ENCODE measurements at regions not wholly inside any gene's neighbourhood (a gene's known extent, or its start where the extent isn't known, plus 50 kb on each side); places are given as distances from the start of the nearest gene placed in this dataset.

- Histone ChIP-seq H3K4me1 (ENCODE audit: control insufficient read depth in 2 of 2, insufficient read depth in 1 of 2, low read depth in 1 of 2, low read length in 2 of 2) (no peaks in the 10 kb centered on the region), H4K8ac (ENCODE audit: low read depth, low read length) (no peak overlapping the region), H3K4me2 (ENCODE audit: insufficient read depth, low read length, poor library complexity, severe bottlenecking) (no peak overlapping the region), H3K27ac (replicated peaks; ENCODE audit: low read length) (no peak overlapping the region), H4K91ac (ENCODE audit: low read depth, low read length, poor library complexity) (no peak overlapping the region), H2BK12ac (ENCODE audit: low read length) (no peak overlapping the region), H3K36me3 (replicated peaks in 1 of 2; ENCODE audit: control insufficient read depth in 2 of 2, insufficient read depth in 2 of 2, low read length in 2 of 2) (no peaks in the 10 kb centered on the region), H2BK15ac (ENCODE audit: low read length) (no peak overlapping the region), H3K14ac (ENCODE audit: low read length) (no peak overlapping the region), H3K27me3 (ENCODE audit: control insufficient read depth in 3 of 3, insufficient read depth in 3 of 3, low read depth in 1 of 3, low read length in 3 of 3) (no peaks in the 10 kb centered on the region), H3K9ac (ENCODE audit: low read depth, low read length, poor library complexity) (no peak overlapping the region), H3K4ac (ENCODE audit: low read length) (no peak overlapping the region), H3K23ac (ENCODE audit: low read depth, low read length, poor library complexity) (no peak overlapping the region), H2AK5ac (ENCODE audit: low read depth, low read length) (no peak overlapping the region), H3K79me1 (ENCODE audit: low read depth, low read length) (no peaks in the 10 kb centered on the region), H3K9me3 (replicated peaks in 1 of 2; ENCODE audit: control insufficient read depth in 2 of 2, insufficient read depth in 1 of 2, low read depth in 1 of 2, low read length in 2 of 2) (peaks cover 0 to 4% of the 10 kb centered on the region in 2 donors), H2BK5ac (ENCODE audit: low read length) (no peak overlapping the region), H3K4me3 (ENCODE audit: low read length in 2 of 2) (no peak overlapping the region), H2AFZ (ENCODE audit: low read length) (no peak overlapping the region), H2BK120ac (ENCODE audit: low read depth, low read length) (no peak overlapping the region), H3K18ac (ENCODE audit: low read length) (no peak overlapping the region)
- WGBS, 2 donors (ENCODE audit: extremely low coverage in 2 of 2, insufficient read length in 2 of 2, insufficient replicate concordance in 1 of 2), result no CpG with 5 or more reads among the region's 3 CpGs
- no peak for DNase-seq (ENCODE audit: low spot score)
Observed at GRCh38 chr2:217418090-217418489, 558.2 kb upstream of the TNP1 start.

GRCh38 chr2:217417536-217417935, 557.7 kb upstream of the TNP1 start:
- no peaks in the 10 kb centered on the region for H3K36me3 ChIP-seq (replicated peaks in 1 of 2; ENCODE audit: control insufficient read depth in 2 of 2, insufficient read depth in 2 of 2, low read length in 2 of 2)
- no peak overlapping the region for H3K14ac ChIP-seq (ENCODE audit: low read length)
- DNase-seq (ENCODE audit: low spot score), result no peak
- peaks cover 0 to 4% of the 10 kb centered on the region in 2 donors for H3K9me3 ChIP-seq (replicated peaks in 1 of 2; ENCODE audit: control insufficient read depth in 2 of 2, insufficient read depth in 1 of 2, low read depth in 1 of 2, low read length in 2 of 2)
- H3K18ac ChIP-seq (ENCODE audit: low read length), result no peak overlapping the region
- no peak overlapping the region for H2AFZ ChIP-seq (ENCODE audit: low read length)
- no peaks in the 10 kb centered on the region for H3K27me3 ChIP-seq (ENCODE audit: control insufficient read depth in 3 of 3, insufficient read depth in 3 of 3, low read depth in 1 of 3, low read length in 3 of 3)
- no peak overlapping the region for H3K4me2 ChIP-seq (ENCODE audit: insufficient read depth, low read length, poor library complexity, severe bottlenecking)
- no peak overlapping the region for H2BK120ac ChIP-seq (ENCODE audit: low read depth, low read length)
- no peak overlapping the region for H3K4me3 ChIP-seq (ENCODE audit: low read length in 2 of 2)
- H4K91ac ChIP-seq (ENCODE audit: low read depth, low read length, poor library complexity), result no peak overlapping the region
- no peak overlapping the region for H4K8ac ChIP-seq (ENCODE audit: low read depth, low read length)
- H3K27ac ChIP-seq (replicated peaks; ENCODE audit: low read length), result no peak overlapping the region
- no peak overlapping the region for H3K23ac ChIP-seq (ENCODE audit: low read depth, low read length, poor library complexity)
- no peak overlapping the region for H3K9ac ChIP-seq (ENCODE audit: low read depth, low read length, poor library complexity)
- H2BK12ac ChIP-seq (ENCODE audit: low read length), result no peak overlapping the region
- no peak overlapping the region for H3K4ac ChIP-seq (ENCODE audit: low read length)
- no peak overlapping the region for H2BK15ac ChIP-seq (ENCODE audit: low read length)
- H3K4me1 ChIP-seq (ENCODE audit: control insufficient read depth in 2 of 2, insufficient read depth in 1 of 2, low read depth in 1 of 2, low read length in 2 of 2), result no peaks in the 10 kb centered on the region
- H2BK5ac ChIP-seq (ENCODE audit: low read length), result no peak overlapping the region
- no peak overlapping the region for H2AK5ac ChIP-seq (ENCODE audit: low read depth, low read length)
- no peaks in the 10 kb centered on the region for H3K79me1 ChIP-seq (ENCODE audit: low read depth, low read length)

DNA sequence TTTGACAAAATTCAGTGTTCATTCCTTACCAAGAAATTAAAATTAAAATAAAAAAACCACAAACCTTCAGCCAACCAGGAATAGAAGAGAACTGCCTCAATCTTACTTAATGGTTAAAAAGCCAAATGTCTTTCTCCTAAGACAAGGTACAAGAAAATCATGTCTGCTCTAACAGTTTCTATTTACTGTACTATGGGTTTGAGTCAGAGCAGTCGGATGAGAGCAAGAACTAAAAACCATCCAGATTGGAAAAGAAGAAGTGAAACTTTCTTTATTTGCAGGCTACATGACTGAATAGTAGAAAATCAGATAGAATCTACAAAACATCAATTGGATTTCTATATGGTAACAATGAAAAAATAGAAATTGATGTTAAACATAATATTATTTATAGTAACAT, 555.5 kb upstream of the TNP1 start:
- H3K23ac ChIP-seq (ENCODE audit: low read depth, low read length, poor library complexity), result no peak overlapping the region
- no peaks in the 10 kb centered on the region for H3K36me3 ChIP-seq (replicated peaks in 1 of 2; ENCODE audit: control insufficient read depth in 2 of 2, insufficient read depth in 2 of 2, low read length in 2 of 2)
- no peak overlapping the region for H3K4me2 ChIP-seq (ENCODE audit: insufficient read depth, low read length, poor library complexity, severe bottlenecking)
- H3K9me3 ChIP-seq (replicated peaks in 1 of 2; ENCODE audit: control insufficient read depth in 2 of 2, insufficient read depth in 1 of 2, low read depth in 1 of 2, low read length in 2 of 2), result peaks cover 0 to 4% of the 10 kb centered on the region in 2 donors
- H2AK5ac ChIP-seq (ENCODE audit: low read depth, low read length), result no peak overlapping the region
- no peak overlapping the region for H3K4ac ChIP-seq (ENCODE audit: low read length)
- H4K8ac ChIP-seq (ENCODE audit: low read depth, low read length), result no peak overlapping the region
- DNase-seq (ENCODE audit: low spot score), result no peak
- H3K27me3 ChIP-seq (ENCODE audit: control insufficient read depth in 3 of 3, insufficient read depth in 3 of 3, low read depth in 1 of 3, low read length in 3 of 3), result no peaks in the 10 kb centered on the region
- no peak overlapping the region for H2BK12ac ChIP-seq (ENCODE audit: low read length)
- WGBS, 2 donors (ENCODE audit: extremely low coverage in 2 of 2, insufficient read length in 2 of 2, insufficient replicate concordance in 1 of 2), result no CpG with 5 or more reads among the region's 1 CpG
- no peak overlapping the region for H2BK5ac ChIP-seq (ENCODE audit: low read length)
- H3K9ac ChIP-seq (ENCODE audit: low read depth, low read length, poor library complexity), result no peak overlapping the region
- H2BK15ac ChIP-seq (ENCODE audit: low read length), result no peak overlapping the region
- H2AFZ ChIP-seq (ENCODE audit: low read length), result no peak overlapping the region
- no peaks in the 10 kb centered on the region for H3K4me1 ChIP-seq (ENCODE audit: control insufficient read depth in 2 of 2, insufficient read depth in 1 of 2, low read depth in 1 of 2, low read length in 2 of 2)
- H3K27ac ChIP-seq (replicated peaks; ENCODE audit: low read length), result no peak overlapping the region
- H3K18ac ChIP-seq (ENCODE audit: low read length), result no peak overlapping the region
- no peak overlapping the region for H2BK120ac ChIP-seq (ENCODE audit: low read depth, low read length)
- no peak overlapping the region for H3K4me3 ChIP-seq (ENCODE audit: low read length in 2 of 2)
- H4K91ac ChIP-seq (ENCODE audit: low read depth, low read length, poor library complexity), result no peak overlapping the region
- H3K14ac ChIP-seq (ENCODE audit: low read length), result no peak overlapping the region
- no peaks in the 10 kb centered on the region for H3K79me1 ChIP-seq (ENCODE audit: low read depth, low read length)

DNA sequence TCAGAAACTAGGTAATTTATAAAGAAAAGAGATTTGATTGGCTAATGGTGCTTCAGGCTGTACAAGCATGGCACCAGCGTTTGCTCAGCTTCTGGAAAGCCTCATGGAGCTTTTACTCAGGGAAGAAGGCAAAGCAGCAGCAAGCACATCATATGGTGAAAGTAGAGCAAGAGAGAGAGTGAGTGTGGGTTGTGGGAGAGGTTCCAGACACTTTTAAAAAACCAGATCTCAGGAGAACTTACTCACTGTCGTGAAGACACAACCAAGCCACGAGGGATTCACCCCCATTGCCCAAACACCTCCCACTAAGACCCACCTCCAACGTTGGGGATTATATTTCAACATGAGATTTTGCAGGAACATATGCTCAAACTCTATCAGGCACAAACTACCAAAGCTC, 554.6 kb upstream of the TNP1 start:
- Histone ChIP-seq H4K91ac (ENCODE audit: low read depth, low read length, poor library complexity) (no peak overlapping the region), H3K4me2 (ENCODE audit: insufficient read depth, low read length, poor library complexity, severe bottlenecking) (no peak overlapping the region), H3K79me1 (ENCODE audit: low read depth, low read length) (no peaks in the 10 kb centered on the region), H2BK15ac (ENCODE audit: low read length) (no peak overlapping the region), H4K8ac (ENCODE audit: low read depth, low read length) (no peak overlapping the region), H3K18ac (ENCODE audit: low read length) (no peak overlapping the region), H3K9me3 (replicated peaks in 1 of 2; ENCODE audit: control insufficient read depth in 2 of 2, insufficient read depth in 1 of 2, low read depth in 1 of 2, low read length in 2 of 2) (peaks cover 0 to 4% of the 10 kb centered on the region in 2 donors), H3K27me3 (ENCODE audit: control insufficient read depth in 3 of 3, insufficient read depth in 3 of 3, low read depth in 1 of 3, low read length in 3 of 3) (no peaks in the 10 kb centered on the region), H3K4me1 (ENCODE audit: control insufficient read depth in 2 of 2, insufficient read depth in 1 of 2, low read depth in 1 of 2, low read length in 2 of 2) (no peaks in the 10 kb centered on the region), H2AK5ac (ENCODE audit: low read depth, low read length) (no peak overlapping the region), H2BK120ac (ENCODE audit: low read depth, low read length) (no peak overlapping the region), H3K36me3 (replicated peaks in 1 of 2; ENCODE audit: control insufficient read depth in 2 of 2, insufficient read depth in 2 of 2, low read length in 2 of 2) (no peaks in the 10 kb centered on the region), H2BK12ac (ENCODE audit: low read length) (no peak overlapping the region), H3K4ac (ENCODE audit: low read length) (no peak overlapping the region), H3K27ac (replicated peaks; ENCODE audit: low read length) (no peak overlapping the region), H3K23ac (ENCODE audit: low read depth, low read length, poor library complexity) (no peak overlapping the region), H2BK5ac (ENCODE audit: low read length) (no peak overlapping the region), H2AFZ (ENCODE audit: low read length) (no peak overlapping the region), H3K9ac (ENCODE audit: low read depth, low read length, poor library complexity) (no peak overlapping the region), H3K14ac (ENCODE audit: low read length) (no peak overlapping the region), H3K4me3 (ENCODE audit: low read length in 2 of 2) (no peak overlapping the region)
- DNase-seq (ENCODE audit: low spot score), result no peak
- WGBS, 2 donors (ENCODE audit: extremely low coverage in 2 of 2, insufficient read length in 2 of 2, insufficient replicate concordance in 1 of 2), result no CpG with 5 or more reads among the region's 4 CpGs

Measured in neuronal stem cell (in vitro differentiated cells).